ENCODE measurements at regions not wholly inside any gene's neighbourhood (a gene's known extent, or its start where the extent isn't known, plus 50 kb on each side); places are given as distances from the start of the nearest gene placed in this dataset.

DNA sequence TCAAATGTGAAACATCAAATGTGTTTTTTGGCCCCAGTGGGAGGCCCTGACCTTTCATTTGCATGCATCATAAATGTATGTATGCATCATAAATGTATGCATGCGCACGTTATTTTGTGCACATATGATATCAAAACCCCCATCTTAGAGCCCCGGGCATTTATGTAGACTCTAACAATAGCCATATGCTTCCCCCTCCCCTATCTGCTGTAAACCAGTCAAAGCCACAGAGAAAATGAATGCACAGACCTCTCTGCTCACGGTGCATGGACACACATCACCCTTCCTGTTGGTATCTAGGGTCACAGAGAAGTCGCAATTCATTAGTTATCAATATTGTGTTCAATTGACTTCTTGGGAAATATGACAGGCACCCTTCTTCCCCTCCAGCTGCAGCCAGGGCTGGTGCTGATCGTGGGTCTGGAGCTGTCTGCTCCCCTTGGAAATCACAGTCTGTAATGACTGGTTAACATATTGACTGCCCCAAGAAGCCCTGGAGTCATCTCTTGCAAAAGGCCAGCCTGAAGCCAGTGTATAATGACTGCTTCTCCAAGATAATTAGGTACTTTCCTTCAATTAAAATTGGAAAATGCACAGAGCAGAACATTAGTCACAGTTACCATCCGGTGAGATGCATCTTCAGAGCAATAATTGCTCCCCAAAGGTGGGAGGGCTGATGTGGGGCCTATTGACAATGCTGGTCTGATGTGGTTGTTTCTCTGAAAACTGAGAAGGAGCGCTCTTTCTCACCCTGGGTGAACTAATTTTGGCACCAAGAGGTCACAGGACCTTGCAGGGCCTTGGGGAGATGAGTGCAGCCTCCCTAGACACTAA lies 532.2 kb downstream of the CDH26 start:
- no peak for DNase-seq (ENCODE audit: low spot score)
- ATAC-seq = no peak

DNA sequence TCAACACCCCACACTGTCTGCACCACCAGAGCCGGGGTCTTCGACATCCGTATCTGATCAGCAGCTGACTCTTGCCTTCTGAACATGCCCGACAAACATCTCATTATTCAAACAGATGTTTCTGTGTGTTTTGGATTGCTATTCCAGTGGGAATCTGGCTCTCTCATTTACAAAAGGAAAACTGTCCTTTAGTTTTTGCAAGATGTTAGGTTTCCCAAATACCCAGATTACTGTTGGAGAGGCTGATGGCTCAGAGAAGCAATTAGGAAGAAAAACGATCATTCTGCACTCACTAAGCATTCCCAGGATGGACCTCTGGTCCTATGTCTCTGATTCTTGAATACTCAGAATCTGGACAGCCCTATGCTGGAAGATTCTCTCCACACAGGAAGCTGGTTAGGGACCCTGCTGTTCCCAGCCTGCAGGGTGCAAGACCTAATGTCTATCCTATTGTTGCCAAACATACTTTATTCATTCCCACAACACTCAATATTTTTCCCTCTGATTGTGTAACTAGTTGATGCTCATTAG lies 532.9 kb downstream of the CDH26 start:
- no peak for DNase-seq (ENCODE audit: low spot score)

DNA sequence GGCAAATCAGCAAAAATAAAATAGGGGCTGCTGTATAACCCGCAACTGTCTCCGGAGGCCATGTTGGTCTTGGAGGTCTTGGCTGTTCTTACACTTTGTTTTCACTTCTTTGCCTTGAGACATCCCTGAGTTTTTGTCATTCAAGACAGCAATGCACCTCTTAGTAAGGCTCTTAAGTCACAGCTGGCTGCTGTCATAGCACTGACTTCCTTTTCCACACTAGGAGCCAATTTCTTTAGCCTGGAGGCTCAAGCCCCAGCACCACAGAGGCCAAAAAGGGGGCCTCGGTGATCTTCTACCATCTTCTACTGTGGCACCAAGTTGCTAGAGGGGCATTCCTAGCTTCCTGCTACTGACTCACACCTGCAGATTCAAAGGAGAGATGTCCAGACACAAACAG lies 536.3 kb downstream of the CDH26 start:
- ATAC-seq (no peak), DNase-seq (ENCODE audit: low spot score) (no peak)

More for the DNA sequence above, 532.9 kb downstream of the CDH26 start:
- no peak for ATAC-seq

DNA sequence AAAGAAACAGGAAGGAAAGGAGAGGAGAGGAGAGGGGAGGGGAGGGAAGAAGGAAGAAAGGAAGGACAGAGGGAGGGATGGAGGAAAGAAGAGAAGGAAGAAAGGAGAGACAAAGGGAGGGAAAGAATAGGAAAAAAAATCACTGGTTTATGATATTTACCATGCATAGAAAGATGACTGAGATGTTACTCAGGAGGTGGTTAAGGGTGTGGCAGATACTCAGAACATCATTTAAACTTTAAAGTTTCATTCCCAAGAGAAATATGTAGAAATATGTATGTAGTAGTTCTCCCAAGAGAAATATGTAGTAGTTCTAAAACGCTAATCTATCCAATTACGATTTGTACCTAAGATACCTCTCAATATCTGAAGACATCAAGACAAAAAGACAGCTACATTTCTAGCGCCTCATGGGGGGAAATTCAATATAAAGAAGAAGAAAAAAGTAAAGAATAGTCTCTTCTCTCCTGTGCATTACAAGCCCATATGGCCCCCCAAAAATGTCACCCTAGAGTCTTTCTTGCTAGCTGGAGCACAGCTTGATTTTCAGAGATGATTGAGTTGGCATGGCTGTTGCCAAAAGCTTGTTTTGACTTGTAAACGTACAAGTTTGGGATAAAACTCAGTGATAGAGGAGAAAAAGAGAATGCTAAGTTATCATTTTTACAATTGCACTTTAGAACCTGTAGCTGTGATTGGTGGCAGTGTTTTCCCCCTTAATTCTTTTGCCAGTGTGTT lies 539.2 kb downstream of the CDH26 start:
- ATAC-seq = no peak
- DNase-seq (ENCODE audit: low spot score) = no peak

DNA sequence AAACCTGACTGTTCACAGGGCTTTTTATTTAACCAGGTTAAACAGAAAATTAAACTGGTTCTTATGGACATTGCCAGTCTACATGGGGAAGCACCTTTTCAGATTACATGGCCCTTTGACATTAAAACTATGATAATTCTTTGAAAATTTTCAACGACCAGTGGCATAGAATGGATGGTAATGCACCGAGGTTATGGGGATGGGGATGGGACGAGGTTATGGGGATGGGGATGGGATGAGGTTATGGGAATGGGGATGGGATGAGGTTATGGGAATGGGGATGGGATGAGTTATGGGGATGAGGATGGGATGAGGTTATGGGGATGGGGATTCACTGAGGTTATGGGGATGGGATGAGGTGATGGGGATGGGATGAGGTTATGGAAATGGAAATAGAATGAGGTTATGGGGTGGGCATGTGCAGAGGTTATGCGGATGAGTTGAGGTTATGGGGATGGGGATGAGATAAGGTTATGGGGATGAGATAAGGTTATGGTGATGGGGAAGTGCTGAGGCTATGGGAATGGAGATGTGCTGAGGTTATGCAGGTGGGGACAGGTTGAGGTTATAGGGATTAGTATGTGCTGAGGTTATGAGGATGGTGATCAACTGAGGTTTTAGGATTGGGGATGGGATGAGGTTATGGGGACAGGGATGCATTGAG lies 541.9 kb downstream of the CDH26 start:
- DNase-seq (ENCODE audit: low spot score) (no peak), ATAC-seq (no peak)

DNA sequence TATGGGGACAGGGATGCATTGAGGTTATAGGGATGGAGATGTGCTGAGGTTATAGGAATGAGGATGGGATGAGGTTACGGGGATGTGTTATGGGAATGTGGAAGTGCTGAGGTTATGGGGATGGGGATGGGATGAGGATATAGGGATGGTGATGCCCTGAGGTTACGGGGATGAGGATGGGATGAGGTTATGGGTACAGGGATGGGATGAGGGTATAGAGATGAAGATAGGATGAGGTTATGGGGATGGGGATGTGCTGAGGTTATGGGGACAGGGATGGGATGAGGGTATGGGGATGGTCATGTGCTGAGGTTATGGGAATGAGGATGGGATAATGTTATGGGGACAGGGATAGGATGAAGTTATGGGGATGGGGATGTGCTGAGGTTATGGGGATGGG lies 542.8 kb downstream of the CDH26 start:
- ATAC-seq (no peak), DNase-seq (ENCODE audit: low spot score) (no peak)

DNA sequence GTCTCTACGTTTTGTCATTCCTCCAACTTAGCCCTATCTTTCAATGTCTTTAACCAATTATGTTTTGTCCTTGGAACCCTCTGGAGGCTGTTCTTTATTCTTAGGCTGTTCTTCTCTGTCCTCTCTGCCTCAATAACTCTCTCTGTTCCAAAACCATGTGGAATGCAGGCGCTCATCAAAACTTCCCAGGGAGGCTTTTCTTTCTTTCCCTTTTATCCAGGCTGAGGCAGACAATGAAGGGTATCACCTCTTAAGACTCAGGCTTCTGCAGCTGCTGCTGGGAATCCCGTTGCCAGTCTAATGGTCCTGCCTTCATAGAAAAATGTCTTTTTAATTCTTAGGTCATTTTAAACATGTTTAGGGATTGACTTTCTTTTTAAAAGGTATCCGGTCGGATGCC lies 544.7 kb downstream of the CDH26 start:
- DNase-seq (ENCODE audit: low spot score) = no peak
- ATAC-seq = no peak

DNA sequence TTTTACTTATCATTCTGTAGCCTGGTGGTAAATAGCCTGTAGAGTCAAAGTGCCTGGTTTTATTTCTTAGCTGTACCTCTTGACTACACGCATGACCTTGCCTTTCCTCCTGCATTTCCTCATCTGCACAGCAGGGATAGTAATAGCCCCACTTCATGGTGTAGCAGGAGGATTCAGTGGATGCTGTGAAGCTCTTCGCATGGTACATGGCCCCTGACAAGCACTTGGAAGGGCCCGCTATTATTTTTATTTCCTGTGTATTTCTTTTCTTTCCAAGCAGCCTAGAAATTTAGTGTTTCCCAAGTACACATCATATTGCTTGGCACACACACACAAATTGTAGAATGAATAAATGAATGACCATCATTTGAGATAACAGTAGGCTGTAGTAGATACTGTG lies 547.2 kb downstream of the CDH26 start:
- DNase-seq (ENCODE audit: low spot score) = no peak
- no peak for ATAC-seq

DNA sequence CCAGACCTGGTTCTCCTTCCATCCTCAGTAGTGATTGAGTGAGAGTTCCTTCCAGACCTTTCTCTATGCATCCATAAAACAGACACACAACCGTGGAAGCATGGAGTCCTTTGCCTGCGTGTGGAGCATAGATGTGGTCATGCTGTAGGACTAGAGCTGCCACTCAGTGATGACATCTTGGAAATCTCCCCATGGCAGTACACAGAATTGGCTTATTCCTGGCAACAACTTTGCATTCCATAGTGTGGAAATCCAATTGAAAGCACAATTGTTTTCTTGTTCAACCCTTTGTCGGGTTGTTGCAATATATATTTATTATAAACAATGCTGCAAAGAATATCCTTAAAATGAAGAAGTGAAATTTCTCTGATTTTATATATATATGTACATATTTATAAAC lies 547.8 kb downstream of the CDH26 start:
- no peak for DNase-seq (ENCODE audit: low spot score)
- no peak for ATAC-seq

DNA sequence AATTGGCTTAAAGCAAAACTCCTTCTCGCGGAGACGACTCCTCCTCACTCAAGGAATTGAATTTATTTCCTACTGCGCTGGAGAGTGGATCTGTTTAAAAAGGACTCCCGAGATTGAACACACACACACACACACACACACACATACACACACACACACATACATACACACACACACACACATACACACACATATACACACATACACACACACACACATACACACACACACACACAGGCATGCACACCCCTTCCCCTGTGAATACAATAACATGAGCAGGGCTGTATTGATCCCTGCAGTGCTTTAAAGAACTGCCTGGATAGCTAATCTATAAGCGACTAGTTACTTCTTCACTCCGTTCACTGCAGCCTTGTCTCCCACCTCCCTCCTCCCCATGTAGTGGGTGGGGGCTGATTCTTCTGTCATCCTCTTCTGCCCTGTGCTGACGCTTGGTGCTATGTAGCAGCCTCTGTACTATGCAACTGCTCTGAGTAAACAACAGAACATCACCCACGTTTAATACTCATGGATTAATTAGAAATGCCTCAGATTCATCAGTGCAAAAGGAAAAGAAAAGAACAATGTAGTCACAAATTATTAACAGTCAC lies 549.0 kb downstream of the CDH26 start:
- DNase-seq (ENCODE audit: low spot score) = no peak

DNA sequence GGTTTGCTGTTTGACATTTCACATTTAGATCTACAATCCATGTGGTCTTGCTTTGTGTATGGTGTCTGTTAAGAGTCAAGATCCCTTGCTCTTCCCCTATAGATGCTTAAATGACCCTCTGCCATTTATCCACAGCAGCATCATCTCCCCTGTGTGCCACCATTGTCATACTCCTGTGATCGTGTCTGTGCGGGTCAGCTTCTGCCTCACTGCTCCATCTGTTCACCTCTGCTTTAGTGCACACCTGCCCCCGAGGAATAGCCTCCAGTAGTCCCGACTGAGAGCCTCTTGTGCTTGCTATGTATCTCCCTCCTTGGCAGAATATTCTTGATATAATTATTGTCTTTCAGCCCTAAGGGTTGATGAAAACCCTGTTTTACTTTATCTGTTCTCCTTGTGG lies 551.2 kb downstream of the CDH26 start:
- ATAC-seq = no peak

More for the DNA sequence above, 549.0 kb downstream of the CDH26 start:
- ATAC-seq = no peak

DNA sequence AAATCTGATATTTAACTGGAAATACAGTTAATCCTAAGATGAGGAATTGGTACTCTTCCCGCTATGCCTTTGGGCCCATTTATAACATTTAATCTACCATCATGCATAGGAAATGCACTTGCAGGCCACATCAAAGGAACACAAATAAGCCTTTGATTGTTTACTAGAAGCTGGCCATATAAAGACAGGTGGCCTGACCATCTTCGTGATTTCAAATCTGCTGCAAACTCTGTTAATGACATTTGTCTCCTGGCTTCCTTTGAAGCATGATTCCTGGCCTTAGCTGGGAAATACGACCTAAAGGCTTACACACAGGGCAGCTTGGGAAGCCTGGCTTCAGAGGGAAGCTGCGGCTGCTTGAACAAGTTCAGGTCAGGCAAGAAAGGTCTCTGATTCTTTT lies 552.1 kb downstream of the CDH26 start:
- DNase-seq (ENCODE audit: low spot score) = no peak
- no peak for ATAC-seq

More for the DNA sequence above, 551.2 kb downstream of the CDH26 start:
- DNase-seq (ENCODE audit: low spot score) = no peak

DNA sequence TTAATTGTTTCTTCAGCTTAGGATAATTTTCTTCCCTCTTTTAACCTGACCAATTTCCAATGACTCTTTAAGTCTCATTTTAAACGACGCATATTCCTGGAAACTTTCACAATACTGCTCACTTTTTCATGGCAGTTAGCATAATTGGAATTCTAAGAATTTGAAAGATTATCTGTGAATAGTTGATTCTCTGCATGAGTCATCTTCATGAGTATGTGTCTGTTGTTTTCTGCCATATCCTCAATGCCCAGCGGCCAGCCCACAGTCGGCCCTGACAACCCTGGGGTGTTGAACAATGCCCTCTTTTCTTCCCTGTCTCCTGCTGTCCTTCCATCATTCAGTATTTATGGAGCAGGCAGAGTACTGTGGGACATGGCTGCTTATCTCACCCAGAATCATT lies 554.2 kb downstream of the CDH26 start:
- DNase-seq (ENCODE audit: low spot score) = no peak
- ATAC-seq = no peak

DNA sequence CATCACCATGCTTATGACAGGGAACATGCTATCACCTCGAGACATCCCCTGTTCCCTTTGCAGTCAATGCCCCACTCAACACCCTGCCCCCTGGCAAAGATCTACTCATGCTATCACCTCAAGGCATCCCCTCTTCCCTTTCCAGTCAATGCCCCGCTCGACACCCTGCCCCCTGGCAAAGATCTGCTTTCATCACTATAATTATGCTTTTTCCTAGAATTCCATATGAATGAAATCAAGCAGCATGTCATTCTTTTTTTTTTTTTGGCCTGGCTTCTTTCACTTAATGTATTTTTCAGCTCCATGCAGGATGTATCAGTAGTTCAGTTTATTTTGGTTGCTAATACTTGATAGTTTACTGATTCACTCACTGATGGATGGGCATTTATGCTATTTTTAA lies 554.9 kb downstream of the CDH26 start:
- no peak for ATAC-seq
- no peak for DNase-seq (ENCODE audit: low spot score)

DNA sequence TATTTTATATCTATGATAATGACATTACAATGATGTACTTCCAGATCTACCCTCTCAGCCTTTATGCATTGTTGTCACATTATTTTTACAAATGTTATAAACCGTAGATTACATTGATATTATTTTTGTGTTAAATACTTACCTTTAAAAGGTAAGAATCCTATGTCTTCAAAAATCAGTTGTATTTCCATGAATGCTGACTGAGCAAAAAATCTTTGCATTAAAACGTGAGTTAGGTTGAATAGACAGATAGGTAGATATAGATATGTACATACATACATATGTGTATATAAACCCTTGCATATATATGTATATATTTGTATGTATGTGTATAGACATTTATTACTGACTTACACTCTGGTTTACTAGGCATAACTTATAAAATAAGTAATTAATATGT lies 558.2 kb downstream of the CDH26 start:
- ATAC-seq = no peak
- no peak for DNase-seq (ENCODE audit: low spot score)

DNA sequence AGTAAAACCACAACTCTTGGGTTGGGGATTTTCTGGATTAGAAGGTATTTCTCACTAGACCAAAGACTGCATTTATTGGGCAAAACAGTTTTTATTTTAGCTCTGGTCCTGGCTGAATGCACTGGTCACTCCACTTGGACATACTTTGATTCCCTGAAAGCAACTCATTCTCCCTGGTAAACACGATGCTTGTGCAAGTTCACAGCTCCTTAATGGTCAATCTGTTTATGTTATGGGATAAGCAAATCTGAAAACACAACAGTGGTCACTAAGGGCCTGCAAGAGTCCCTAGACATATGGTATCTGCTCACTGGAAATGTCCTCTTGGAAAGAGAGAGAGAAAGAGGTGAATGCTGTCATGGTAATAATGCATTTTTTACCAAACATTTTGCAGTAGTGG lies 559.8 kb downstream of the CDH26 start:
- DNase-seq (ENCODE audit: low spot score) = no peak
- no peak for ATAC-seq

DNA sequence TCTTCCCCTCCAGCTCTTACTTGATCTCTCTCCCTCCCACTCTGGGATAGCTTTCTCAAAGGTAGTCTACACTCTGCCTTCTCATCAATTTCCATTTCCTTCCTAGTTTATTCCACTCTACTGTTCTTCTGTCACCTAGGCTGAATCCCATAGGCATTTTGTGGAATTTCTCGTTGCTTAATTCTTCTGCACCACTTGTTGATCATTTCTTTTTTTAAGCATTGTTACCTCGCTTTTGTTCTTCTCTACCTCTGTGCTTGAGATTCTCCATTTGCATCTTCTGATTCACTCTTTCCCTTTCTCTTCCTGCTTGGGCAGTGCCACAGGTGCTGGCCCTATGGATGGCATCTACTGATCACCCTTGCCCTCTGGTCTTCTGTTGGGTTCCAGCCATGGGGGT lies 567.2 kb downstream of the CDH26 start:
- DNase-seq (ENCODE audit: low spot score) (no peak), ATAC-seq (no peak)

DNA sequence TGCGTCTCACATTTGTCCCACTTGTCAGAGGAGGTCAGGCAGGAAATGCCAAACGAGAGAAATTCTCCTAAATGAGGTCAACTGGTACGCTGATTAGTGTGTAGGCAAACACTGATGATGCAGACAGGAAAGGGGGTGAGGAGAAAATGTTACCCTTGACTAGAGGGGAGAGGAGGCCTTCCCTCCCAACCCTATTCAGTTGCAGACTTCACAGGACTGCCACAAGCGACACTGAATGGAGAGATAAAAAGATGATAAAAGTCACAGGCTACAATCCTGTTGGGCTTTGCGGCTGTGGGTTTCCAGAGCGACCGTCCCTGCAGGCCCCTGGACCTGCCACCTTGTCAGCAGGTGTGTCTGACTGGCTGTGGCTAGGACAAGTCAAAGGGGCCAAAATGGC lies 569.4 kb downstream of the CDH26 start:
- ATAC-seq (no peak), DNase-seq (ENCODE audit: low spot score) (no peak)

DNA sequence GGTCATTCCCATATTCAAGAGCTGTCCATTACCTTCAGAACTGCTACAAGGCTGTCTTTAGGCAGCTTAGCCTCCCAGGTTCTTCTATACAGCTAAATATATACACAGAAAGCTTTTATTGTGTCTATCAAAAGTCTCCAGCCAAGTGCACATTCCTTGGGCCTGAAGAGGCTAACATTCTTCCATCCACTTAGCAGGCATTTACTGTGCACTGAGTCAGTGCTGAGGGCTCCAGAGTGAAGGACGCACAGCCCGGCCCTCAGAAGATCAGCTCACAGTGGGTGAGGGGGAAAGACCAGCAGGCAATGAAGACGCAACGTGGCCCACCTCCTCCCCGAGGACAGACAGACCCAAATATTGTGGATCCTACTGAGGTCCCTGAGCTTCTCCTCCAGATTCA lies 569.9 kb downstream of the CDH26 start:
- ATAC-seq (no peak), DNase-seq (ENCODE audit: low spot score) (no peak)

DNA sequence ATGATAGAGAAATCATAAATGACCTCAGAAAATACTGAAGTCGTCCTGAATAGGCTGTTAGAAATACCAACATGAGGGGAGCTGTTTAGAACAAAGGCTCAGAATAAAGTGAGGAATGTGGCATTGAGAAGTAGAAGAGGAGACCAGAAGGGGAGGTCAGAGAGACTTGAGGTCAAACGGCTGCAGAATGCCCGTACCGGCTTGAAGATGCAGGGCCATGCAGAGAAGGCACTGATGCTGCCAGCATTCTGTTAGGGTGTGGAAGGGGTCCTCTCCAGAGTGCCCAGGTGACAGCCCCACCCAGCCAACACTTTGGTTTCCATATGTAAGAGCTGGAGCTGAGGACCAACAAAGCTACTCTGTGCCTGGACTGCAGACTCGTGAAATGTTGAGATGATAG lies 570.9 kb downstream of the CDH26 start:
- no peak for ATAC-seq
- no peak for DNase-seq (ENCODE audit: low spot score)

DNA sequence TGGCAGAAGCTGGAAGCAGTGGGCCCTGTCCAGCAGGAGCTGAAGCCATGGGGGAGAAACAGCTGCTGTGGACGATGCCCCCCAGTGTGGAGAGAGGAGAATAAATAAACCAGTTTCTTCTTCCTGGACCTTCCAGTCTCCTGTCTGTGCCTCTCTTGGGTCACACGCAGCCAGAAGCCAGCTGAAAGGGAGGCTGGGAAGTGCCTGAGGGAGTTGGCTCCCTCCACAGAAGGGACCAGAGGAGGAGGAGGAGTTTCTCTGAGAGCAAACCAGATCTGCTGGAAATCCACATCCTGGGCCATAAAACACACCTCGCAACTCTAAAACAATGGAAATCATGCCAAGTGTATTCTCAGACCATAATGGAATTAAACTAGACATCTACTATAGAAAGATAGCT lies 577.0 kb downstream of the CDH26 start:
- DNase-seq (ENCODE audit: low spot score) = no peak
- no peak for ATAC-seq

Data from left lobe of liver (tissue), 2 donors.